Omental fat pad (tissue), 3 donors: ENCODE measurements at regions not wholly inside any gene's neighbourhood (a gene's known extent, or its start where the extent isn't known, plus 50 kb on each side); places are given as distances from the start of the nearest gene placed in this dataset.

Source experiments
- ATAC-seq: fragments of 150-250 bp; one replicate; pipeline ENCODE4 v1.9.1; 2016; ENCODE audit warnings: mild to moderate bottlenecking, moderate library complexity; ENCODE audit not compliant: low FRiP score
- DNase-seq: peaks from one replicate; pipeline ENCODE4 v3.0.0-alpha.2; 2019; ENCODE audit warnings: low spot score
- TF ChIP-seq, protein P1 (sequence below), 3 donors: fragments of 450-650 bp; IDR thresholded peaks; one replicate each; pipeline ENCODE4 v1.5.1; 2016 to 2017; ENCODE audit warnings: antibody characterized with exemption in 3 of 3, mild to moderate bottlenecking in 3 of 3, moderate library complexity in 2 of 3

DNA sequence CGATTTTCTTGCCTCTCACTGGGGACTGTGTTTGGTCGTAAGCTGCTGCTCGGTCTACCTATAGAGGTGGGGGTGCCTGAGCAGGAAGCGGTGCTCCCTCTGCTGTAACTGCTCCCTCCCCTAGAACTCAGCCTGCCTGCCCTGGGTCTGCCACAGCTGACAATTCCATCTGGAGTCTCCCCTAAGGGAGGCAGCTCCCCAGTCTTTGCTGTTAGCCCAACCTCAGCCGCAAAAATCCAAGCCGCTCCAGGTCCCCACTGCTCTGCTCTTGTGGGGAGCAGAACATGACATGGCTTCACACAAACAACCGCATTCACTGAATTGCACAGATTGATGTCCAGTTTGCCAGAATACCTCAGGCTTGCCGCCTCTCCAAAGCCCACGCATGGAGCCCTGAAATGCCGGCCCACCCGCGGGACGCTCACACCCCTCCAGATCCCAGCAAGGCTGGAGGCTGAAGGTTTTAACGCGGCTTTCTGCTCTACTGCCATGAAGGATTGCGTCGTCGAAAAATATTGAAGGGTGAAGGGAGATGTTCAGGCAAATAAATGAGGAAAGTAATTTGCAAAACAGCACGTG lies 221.5 kb upstream of the FOXF1 start:
- TF ChIP-seq, protein P1, sequence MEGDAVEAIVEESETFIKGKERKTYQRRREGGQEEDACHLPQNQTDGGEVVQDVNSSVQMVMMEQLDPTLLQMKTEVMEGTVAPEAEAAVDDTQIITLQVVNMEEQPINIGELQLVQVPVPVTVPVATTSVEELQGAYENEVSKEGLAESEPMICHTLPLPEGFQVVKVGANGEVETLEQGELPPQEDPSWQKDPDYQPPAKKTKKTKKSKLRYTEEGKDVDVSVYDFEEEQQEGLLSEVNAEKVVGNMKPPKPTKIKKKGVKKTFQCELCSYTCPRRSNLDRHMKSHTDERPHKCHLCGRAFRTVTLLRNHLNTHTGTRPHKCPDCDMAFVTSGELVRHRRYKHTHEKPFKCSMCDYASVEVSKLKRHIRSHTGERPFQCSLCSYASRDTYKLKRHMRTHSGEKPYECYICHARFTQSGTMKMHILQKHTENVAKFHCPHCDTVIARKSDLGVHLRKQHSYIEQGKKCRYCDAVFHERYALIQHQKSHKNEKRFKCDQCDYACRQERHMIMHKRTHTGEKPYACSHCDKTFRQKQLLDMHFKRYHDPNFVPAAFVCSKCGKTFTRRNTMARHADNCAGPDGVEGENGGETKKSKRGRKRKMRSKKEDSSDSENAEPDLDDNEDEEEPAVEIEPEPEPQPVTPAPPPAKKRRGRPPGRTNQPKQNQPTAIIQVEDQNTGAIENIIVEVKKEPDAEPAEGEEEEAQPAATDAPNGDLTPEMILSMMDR (IDR thresholded peaks at IDR 0.05) = no peak
- no peak for ATAC-seq

DNA sequence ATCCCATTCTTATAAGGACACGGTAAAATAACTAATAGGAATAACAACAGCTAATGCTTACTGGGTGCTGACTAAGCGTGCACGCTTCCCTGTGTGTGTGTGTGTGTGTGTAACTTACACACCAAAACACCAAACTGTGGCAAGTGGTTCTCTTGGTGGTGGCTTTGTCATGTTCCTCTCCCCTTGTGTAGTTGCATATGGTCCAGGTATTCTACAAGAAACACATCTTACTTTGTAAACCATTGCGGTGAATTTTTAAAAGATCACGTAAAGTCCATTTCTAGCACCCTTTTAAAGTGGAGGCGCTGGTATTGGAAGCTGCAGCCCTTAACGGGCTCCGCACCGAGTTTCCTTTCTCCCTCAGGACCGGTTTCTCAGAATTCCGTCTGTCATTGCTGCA lies 221.0 kb upstream of the FOXF1 start:
- DNase-seq (no peak), ATAC-seq (no peak)
- TF ChIP-seq, protein P1 (IDR thresholded peaks at IDR 0.05) = no peak

More for the DNA sequence above, 221.5 kb upstream of the FOXF1 start:
- no peak for DNase-seq

DNA sequence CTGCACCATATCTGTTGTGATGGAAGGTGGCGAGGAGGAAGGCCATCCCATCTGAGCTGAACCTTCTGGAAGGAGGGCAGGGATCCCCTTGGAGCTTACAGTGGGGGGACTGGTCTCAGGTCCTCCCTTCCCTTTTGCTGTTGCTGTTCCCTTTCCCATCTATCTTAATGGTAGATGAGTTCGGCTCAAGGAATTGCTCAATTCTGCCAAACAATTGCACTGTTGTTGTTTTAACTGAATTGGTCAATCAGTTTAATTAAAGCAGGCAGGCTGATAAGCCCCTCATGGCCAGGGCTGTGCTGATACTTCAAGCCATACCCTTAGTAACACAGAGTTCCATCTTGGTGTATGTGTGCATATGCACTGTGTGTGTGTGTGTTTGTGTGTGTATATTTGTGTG lies 220.4 kb upstream of the FOXF1 start:
- TF ChIP-seq, protein P1 (IDR thresholded peaks at IDR 0.05) = no peak
- DNase-seq (no peak), ATAC-seq (no peak)

DNA sequence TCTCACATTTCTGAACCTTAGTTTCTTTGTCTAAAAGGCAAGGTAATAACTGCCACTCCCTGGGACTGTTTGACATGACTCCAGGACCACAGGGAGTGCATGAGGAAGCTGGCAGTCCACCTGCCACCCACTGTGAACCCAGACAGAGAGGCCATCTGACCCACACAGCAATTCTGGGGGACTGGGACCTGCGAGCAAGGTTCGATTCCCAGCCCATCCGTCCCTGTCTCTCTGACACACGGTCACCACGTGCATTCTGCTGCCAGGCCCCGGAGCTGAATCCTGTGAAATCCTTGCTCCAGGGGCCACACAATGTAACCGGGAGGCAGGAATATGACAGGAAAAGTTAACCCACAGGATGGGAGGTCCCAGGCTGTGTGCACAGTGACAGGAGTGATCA lies 218.8 kb upstream of the FOXF1 start:
- DNase-seq (no peak), ATAC-seq (no peak)

DNA sequence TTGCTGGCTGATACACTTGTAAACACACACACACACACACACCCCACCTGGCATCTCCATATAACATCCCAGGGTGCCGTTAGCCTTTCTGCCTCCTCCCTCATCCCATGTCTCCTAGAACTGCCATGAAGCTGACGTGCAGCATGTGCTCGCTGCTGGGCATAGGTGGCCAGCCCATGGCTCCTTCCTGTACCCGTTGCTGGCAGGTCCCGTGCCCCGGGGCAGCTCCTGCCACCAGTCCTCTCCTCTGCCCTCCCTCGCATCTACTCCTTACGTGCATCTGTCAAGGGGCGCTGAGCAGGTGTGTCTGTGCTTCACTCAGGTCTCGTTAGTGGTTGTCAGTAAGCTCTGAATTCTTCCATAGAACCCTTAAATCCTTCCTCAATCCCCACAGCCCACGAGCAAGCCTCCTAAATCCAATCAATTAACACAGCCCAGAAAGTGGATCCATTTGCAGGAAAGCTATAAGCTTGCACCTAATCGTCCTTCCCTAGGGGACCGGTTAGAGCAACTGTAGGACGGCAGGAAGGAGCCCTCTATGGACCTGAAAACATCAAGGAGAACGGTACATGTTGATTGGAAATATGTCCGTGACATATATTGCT lies 218.1 kb upstream of the FOXF1 start:
- ATAC-seq (no peak), DNase-seq (no peak)
- TF ChIP-seq, protein P1 (IDR thresholded peaks at IDR 0.05) = no peak

More for the DNA sequence above, 218.8 kb upstream of the FOXF1 start:
- TF ChIP-seq, protein P1 (IDR thresholded peaks at IDR 0.05) = no peak

DNA sequence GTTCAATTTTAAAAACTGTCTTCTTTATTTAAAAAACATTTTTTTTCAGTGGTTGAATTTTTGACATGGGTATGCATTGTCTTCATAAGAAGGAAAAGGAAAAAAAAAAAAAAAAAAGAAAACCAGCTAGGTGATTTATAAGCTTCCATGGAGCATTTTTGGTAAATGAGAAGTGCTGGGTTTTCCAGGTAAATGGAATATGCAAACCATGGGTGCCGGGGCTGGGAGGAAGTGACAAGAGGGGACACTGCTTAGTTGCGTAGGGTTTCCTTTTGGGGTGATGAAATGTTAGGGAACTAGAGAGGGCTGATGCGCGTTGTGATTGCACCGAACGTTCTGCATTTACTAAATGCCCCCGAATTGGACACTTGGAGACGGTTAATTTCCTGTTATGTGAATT lies 217.4 kb upstream of the FOXF1 start:
- DNase-seq (no peak), ATAC-seq (no peak)
- TF ChIP-seq, protein P1 (IDR thresholded peaks at IDR 0.05) = no peak

DNA sequence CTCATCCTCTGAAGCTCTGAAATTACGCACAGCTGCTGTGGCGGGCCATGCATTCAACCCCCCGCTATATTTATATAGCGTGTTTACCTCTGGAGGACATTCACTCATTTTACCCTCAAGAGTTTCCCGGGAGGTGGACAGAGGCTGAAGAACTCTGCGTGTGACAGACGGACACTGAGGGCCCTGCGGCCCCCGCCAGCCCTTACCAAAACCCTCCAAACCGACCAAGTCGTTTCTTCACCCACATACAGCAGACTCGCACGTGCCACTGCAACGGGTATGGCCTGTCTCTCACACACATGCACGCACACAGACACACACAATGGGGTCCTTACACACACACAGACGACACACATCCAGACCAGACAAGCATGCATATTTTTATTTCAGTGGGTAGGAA lies 216.4 kb upstream of the FOXF1 start:
- TF ChIP-seq, protein P1 (IDR thresholded peaks at IDR 0.05) = no peak
- DNase-seq = no peak
- no peak for ATAC-seq
